ENCODE measurements at regions not wholly inside any gene's neighbourhood (a gene's known extent, or its start where the extent isn't known, plus 50 kb on each side); places are given as distances from the start of the nearest gene placed in this dataset.

DNA sequence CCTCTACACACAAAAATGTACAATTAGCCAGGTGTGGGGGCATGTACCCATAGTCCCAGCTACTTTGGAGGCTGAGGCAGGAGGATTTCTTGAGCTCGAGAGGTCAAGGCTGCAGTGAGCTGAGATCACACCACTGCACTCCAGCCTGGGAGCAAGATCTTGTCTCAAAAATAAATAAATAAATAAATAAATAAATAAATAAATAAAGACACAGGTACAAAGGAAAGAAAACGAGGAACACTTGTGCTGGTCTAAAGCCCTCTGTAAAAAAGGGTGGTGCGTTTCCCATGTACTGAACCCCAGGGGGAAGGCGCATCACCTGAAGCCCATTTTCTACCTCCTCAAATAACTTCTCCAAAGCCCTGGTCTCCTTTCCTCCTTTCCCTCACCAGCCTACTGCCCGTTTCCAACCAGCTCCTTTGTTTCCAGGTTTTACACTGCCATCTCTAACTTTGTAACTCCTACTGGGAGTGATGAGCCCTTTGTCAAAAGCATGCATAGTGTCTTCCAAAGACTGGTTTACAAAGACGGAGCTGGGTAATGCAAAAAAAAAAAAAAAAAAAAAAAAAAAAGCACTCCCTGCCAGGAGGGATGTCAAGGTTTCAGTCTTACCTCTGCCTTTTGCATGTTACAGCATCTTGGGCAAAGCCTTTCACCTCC is 81.5 kb upstream of the SOX4 start:
- no peak for TF ChIP-seq EZH2 (IDR thresholded peaks at IDR 0.05; ENCODE audit: borderline replicate concordance, insufficient read depth, low read depth, low read length, poor library complexity, severe bottlenecking)
- TF ChIP-seq, protein P1, sequence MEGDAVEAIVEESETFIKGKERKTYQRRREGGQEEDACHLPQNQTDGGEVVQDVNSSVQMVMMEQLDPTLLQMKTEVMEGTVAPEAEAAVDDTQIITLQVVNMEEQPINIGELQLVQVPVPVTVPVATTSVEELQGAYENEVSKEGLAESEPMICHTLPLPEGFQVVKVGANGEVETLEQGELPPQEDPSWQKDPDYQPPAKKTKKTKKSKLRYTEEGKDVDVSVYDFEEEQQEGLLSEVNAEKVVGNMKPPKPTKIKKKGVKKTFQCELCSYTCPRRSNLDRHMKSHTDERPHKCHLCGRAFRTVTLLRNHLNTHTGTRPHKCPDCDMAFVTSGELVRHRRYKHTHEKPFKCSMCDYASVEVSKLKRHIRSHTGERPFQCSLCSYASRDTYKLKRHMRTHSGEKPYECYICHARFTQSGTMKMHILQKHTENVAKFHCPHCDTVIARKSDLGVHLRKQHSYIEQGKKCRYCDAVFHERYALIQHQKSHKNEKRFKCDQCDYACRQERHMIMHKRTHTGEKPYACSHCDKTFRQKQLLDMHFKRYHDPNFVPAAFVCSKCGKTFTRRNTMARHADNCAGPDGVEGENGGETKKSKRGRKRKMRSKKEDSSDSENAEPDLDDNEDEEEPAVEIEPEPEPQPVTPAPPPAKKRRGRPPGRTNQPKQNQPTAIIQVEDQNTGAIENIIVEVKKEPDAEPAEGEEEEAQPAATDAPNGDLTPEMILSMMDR (IDR thresholded peaks at IDR 0.05): no peak

Measured in B cell (primary cell).